HG03095 (cell line): ENCODE measurements at regions not wholly inside any gene's neighbourhood (a gene's known extent, or its start where the extent isn't known, plus 50 kb on each side); places are given as distances from the start of the nearest gene placed in this dataset.
"Not testable (repeated sequence)": the region's sequence is repeated elsewhere in the genome, so short reads cannot be mapped to it uniquely, and the experiment has no call there.

Experiments used
- ATAC-seq: cut with Tn5 transposase; IDR thresholded peaks from one replicate; pipeline ENCODE4 v1.9.1; 2021; ENCODE audit warnings: moderate library complexity; ENCODE audit not compliant: unreplicated experiment

DNA sequence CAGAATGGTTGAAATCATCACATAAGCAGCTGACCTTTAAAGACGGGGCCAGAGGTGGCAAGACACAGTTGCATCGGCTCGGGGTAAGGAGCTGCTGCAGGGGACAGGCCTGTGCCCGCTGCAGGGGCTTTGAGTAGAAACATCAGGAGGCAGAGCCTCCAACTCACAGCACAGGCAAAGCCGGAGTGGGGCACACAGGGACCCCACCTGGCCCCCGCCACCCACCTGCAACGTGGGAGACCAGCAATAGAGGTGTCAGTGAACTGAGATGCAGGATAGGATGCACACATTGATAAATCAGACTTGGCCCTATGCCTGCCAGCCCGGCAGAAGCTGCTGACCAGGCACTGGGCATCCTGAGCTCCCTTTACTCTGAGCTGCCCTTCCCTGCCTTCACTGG is 257.2 kb downstream of the NPHP4 start:
- no peak for ATAC-seq

DNA sequence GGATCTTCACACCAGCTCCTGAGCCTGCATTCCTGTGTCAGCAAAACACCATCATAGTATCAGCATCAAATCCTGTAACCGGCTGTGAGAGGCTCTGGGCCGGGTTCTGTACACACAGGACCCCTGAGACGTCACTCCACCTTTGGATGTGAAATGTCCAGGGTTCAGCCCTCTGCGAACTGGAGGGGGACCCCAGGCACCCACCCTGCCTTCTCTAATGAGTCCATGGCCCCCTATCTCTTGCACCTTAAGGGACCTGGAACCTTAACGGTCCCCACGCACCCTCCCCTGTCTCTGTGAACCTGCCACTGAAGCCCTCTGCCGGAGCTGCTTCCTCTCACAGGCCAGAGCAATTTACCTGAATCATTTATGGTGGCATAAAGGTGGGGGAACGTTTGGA is 257.8 kb downstream of the NPHP4 start:
- ATAC-seq = no peak

DNA sequence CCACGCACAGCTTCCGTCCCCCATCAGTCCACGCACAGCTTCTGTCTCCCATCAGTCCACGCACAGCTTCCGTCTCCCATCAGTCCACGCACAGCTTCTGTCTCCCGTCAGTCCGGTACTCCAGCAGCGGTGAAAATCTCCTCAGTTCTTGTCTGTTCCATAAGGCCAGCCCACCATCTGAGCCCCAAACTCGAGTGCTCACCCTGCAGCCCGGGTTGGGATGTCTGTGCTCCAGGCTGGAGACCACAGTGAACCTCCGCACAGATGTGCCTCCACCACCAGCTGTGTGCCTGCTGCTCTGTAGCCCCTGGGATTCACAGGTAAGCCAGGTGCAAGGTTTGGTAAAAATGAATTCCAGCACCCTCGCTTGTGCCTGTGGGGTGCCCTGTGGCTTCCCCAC is 258.6 kb downstream of the NPHP4 start:
- no peak for ATAC-seq

DNA sequence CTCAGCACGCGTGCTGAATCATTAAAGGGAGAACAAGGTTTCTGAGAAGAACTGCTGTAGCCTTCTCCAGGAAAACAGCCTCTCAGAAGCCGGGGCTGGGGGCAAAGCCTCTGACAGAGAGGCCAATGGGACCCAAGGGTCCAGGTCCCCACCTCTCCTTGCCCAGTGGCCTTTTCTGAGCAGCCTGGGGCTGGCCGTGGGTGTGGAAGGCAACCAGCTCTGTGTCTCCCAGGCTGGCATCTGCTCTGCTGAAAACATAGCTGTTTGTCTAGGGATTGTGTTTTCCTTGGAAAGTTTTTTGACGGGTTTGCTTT is 261.2 kb downstream of the NPHP4 start:
- no peak for ATAC-seq

DNA sequence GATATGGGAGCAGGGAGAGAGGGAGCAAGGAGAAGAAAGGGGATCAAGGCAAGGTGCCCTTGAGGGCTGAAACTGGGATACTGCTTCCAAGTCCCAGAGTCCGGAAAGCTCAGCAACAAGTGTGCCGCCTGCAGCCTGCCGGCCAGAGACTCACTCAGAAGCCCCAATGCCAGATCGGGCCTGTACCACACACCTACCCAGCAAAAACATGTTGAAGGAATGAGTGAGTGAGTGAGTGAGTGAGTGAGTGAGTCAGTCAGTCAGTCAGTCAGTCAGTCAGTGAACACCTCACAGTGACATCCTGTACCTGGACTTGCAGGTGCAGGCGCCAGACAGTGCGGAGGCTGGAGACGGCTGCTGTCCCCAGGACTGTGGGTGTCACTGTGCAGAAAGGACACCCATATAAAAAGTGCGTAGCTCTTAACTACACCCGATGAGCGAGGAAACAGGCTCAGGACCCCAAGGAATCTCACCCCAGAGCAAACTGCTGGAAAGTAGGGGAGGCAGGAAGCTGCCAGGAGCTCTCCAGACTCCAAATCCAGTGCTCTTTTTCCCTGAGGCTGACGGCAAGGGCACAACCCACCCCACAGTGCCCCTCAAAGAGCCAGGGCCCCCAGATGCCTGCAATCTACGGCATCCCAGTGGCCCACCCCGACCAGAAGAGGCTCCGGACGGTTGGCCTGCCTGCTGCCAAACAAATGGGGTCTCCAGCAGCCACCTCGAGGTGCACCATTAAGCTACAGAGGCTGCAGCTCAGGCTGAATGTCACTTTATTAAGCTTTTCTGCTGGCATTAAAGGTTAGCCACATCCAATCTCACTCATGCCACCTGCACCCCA is 261.7 kb downstream of the NPHP4 start:
- no peak for ATAC-seq

DNA sequence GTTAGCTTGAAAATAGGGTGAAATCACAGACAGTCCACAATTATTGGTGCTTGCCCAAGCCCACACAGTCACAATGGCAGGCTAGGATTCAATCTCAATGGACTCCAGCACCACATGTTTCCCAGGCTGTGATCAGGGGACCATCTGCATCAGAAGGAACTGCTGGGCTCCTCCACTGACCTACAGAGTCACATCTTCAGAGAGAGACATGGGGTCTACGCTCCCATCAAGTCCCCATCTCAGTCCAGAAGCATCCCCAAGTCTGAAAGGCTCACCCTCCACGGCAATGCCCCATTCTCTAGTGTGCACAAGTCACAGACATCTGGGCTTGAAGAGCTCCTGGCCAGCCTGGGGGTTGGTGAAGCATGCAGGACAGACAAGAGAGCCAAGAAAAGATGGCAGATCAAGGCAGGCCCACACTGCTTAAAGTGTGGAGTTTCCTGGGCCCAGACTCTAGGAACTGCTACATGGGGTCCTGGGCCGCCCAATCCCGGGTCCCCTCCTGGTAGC is 262.5 kb downstream of the NPHP4 start:
- ATAC-seq = no peak

DNA sequence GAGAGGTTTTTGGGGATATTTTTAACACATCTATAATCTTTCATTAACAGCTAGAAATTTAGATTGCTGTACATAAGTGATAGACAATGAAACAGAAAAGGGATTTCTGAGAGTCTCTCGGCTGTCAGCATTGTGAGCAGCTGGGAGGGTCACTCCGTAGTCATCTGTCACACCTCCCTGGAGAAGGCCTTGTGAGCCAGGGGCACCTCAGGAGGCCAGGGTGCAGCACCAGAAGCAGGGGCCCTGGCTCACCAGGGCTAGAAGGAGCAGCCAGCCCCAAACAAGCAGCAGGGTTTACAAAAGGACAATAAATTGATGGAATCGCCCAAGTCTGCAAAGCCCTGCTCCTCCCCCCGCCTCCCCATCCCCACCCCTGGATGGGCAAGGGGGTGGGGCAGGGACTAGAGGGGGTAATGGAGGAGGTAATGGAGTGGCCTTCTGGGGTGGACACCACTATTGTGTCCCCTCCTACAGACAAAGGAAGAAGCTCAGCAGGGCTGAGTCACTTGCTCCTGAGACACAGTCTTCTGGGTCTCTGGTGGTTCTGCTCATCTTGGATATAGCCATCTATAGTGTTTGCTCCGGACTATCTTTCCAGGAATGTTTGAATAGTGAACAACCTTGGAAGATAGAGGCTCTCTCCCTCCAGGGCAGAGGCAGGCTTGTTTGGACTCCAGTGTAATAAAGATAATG is 263.4 kb downstream of the NPHP4 start:
- ATAC-seq = no peak

DNA sequence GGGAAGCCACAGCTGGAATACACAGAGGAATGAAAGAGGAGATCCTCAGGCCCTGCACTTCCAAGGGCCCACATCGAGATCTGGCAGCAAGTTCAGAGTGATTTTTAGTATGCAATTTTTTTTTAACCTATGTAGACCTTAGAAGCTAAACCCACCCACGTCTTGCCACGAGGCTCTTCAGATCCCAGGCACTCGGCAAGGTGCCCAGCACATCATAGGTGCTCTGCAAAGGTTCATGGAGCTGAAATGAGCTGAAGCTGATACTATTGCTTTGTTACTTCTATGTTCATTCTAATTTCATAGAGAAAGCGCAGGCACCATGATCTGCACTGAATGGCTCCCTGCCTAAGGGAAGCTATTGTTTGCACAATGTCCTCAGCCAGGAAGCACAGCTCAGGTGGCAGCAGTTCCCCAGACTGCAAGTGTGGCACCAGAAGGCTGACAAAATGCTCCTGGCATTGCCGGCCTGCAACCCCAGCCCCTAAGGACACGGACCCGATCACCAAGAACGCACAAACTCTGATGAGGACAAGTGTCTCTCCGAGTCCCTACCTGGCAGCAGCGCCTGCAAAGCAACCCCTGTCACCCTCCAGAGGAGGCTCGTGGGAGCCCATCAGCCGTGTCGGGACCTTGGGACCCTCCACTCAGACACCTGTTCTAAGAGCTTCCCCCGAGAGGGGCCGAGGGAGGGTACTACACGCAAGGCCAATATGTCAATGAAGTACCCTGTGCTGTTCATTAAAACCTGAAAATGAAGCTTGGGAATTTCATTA is 264.2 kb downstream of the NPHP4 start:
- ATAC-seq = no peak

DNA sequence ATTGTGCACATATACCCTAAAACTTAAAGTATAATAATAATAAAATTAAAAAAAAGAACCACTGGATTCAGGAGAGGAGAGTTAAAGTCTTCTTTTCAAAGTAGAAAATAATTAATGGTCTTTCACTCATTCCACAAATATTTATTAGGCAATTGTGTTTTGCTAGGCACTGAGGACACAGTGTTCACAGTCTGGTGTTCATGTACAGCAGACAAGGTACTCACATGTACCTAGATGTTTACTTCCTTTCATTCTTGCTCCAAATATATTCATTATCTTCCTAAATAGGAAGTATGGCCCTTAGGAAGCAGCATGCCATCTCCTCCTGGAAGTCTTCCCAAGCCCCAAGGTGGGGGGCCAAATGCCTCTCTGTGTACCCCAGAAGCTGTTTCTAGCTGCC is 265.0 kb downstream of the NPHP4 start:
- ATAC-seq = no peak

DNA sequence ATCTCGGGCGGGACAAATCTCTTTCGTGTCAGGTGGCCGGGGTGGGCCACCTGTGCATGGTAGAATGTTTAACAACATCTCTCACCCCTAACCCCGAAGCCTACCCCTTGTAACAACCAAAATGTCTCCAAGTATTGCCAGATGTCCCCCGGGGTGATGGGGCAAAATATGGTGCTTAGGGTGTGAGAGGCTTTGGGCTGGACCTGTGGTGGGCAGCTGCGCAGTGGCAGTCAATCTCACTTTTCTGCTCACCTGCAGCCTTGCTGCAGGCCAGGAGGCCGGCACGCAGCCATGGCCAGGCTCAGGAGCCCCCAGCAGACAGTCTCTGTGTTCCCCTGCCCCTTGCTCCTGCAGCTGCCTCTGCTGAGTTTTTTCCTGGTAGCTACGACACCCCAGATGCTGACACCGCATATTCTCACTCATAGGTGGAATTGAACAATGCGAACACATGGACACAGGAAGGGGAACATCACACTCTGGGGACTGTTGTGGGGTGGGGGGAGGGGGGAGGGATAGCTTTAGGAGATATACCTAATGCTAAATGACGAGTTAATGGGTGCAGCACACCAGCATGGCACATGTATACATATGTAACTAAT is 265.5 kb downstream of the NPHP4 start:
- not testable (repeated sequence) for ATAC-seq

DNA sequence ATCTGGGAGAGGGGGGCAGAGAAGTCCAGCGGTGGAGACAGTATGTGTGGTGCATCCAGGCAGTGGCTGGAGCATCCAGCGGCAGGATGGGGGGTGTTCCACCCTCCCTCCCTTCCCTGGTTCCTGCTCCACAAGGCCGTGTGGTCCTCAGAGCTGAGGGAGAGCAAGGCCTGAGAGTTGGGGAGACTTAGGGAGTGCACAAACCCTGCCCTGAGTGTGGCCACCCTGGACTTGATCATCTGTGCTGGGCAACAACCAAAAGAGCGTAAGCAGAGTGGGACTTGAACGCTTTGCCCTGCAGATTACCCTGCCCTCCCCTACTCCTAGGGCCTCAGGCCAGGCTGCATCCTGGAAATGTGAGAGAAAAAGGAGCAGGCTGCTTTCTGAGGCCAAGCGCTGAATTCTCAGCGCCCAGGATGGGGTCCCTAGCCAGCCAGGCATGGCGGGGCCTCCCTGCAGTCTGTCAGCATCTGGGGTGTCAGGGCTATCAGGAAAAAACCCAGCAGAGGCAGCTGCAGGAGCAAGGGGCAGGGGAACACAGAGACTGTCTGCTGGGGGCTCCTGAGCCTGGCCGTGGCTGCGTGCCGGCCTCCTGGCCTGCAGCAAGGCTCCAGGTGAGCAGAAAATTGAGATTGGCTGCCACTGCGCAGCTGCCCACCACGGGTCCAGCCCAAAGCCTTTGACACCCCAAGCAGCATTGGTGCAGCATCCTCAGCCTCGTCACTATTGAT is 266.2 kb downstream of the NPHP4 start:
- no peak for ATAC-seq

DNA sequence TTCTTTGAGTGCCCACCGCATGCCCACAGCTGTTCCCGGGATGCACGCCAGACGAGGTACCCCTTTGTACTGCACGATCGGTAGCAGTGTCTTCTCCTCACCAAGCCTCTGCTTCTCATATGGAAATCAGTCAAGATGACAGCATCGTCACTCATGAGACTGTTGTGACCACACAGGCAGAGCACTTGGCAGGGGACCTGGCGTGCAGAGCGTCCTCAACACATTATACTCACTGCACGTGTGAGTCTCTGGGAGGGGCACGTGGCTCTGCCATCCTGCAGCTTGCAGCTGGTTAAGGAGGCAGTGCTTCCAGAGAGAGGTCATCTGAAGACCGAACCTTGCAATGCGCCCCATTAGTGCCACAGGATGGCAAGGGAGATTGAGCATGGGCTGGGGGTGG is 266.8 kb downstream of the NPHP4 start:
- ATAC-seq = no peak

DNA sequence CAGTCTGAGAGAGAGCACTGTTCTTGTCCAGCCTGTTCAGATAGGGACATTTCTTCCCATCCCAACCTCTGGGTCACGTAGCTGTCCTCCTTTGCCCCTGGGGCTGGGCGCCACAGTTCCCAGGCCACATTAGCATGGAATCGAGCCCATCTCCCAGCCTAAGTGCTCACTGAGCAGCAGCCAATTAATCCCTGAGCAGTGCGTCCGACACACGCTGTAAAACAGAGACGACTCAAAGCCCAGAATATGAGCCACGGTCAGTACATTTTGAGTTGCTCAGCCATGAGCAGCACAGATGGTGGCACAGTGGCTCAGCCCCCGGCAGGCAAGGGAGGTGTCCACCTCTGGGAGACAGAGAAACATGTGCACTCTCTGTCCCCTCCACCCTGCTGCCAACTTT is 267.4 kb downstream of the NPHP4 start:
- ATAC-seq = no peak

DNA sequence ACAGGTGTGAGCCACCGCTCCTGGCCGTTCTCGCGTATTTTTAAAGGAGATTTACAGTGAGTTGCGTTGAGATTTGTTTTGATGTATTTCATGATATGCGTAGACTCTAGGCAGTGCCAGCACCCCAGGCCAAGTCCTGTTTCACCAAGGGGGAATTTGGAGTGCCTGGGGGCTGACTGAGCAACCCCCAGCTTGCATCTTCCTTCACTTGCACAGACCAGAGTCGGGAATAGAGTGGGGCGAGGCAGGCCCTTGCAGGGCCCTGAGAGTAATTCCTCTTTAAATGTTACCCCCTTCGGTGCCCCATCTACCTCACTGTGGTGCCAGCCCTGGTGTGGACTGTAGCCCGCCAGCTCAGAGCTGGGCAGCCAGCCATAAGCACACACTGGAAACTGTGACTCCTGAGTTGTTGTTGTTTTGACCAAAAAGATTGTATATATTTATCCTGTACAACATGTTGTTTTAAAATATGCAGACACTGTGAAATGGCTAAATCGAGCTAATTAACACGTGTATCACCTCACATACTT is 269.5 kb downstream of the NPHP4 start:
- no peak for ATAC-seq

DNA sequence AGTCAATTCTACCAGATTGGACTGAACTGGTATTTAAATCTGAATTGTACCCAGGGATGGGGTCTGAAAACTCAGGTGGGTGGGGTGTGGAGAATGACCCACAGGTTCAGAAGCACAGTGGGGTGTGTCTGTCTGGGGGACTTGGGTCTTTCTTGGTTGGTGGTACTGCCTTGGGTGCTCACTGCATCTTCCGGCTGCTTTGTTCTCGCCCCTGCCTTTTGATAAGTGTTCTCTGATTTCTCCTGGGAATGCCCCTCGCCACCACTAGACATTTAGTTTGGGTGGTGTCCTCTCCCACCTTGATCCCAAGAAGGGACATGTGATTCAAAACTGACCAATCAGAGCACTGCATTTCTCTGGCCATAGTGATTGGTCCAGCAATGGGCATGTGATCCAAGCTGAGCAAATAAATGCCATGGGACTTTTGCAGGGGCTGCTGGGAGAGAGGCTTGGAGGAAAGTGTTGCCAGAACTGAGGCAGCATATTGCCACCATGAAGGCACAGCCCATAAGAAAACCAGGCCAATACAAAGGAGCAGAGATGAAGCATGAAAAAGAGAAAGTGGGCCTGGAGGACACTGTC is 270.5 kb downstream of the NPHP4 start:
- no peak for ATAC-seq

DNA sequence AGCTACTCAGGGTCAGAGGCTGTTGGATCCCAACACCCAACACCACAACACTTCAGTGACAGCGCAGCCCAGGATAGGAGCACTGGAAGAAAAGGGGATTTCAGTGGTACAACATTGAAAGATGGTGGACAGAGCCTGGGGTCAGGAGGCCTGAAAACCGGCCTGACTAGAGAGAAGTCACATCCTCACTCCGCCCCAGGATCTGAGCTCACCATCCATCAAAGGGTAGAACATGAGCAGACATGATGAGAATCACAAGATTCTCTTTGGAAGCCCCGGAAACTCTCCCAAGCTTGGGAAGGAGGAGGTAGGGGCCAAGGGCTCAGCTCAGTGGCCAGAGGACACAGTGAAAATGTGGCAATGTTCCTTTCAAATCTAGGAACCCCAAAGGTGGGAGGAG is 271.3 kb downstream of the NPHP4 start:
- no peak for ATAC-seq

DNA sequence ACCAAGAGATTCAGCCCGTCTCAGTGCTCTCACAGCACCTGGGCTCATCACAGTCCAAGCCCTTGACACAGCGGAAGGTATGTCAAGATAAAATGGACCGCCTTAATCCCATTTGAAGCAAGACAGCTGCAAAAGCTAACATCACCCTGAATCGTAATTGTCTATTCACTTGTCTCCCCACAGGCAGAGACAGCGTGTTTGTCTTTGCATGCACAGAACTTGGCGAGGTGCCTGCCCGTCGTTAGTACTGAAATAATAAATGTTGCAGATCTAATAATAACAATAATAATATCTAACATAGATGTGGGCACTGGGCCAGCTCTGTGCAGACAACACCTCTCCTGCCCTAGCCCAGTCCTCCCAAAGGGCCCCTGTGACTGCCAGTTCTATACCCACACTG is 271.7 kb downstream of the NPHP4 start:
- ATAC-seq = no peak

DNA sequence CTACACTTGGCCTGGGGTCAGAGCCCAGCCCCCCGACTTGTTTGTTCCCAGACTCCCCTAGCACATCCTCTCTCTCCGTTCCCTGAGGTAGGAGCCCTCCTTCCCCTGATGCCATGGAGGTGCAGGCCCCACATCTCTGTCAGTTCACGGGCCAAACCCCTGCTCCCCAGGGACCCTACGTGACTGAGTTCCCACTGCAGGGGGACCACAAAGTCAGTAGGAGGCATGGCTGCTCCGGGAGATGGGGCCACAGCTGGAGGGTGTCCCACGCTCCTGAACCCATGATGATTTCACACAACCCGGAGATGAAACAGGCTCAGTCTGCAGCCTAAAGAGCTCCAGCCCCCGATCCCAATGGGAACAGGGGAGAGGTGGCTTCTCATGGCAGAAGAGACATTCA is 272.2 kb downstream of the NPHP4 start:
- no peak for ATAC-seq

DNA sequence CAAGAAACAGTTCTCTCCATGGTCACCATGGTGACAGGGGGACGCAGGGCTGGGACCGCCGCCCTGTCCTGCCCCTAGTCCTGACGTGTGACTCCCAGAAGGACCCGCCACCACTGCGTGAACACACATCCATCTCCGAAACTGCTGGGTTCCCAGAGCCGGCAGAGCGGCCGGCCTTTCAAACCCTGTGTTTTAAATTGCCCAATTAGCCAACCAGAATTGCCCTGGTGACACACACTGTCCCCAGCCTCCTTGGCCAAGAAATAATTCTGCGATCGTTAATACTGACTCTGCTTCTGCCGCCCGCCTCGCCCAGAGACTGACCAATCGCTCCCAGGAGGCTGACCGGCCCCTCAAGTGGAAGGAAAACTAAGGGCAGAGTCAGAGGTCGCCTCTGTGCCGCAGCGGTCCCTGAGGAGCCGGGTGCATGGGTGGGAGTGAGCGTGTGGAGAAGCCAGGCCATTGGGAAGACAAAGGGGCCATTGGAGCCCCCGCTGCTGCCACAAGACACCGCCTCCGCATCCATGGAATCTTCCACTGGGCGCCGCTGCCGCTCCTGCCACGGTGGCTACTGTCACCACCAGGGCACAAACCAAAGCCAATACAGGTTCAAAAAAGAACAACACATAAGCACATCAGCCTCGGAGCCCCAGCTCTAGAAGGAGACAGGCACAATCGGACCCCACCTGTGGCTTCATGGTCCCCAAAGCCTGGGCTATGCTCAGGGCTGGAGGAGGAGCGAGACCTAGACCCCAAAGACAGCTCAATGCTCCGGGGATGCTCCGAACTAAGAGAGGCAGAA is 273.2 kb downstream of the NPHP4 start:
- no peak for ATAC-seq
